Cardiac muscle cell (in vitro differentiated cells and primary cell): ENCODE measurements at regions not wholly inside any gene's neighbourhood (a gene's known extent, or its start where the extent isn't known, plus 50 kb on each side); places are given as distances from the start of the nearest gene placed in this dataset.
A peak's percentile ranks its signal among the peaks of the same experiment; 100 is the strongest.

ENCODE experiments used
- DNase-seq, 2 donors: peaks; one replicate each; pipeline versions ENCODE4 v3.0.0 to v3.0.0-alpha.2; 2010 to 2017; ENCODE audit warnings: low read depth in 1 of 2, low spot score in 1 of 2
- H3K27ac ChIP-seq: fragments of 200-600 bp; sonication (generic); 2 replicates; pipeline ENCODE4 v1.5.1; 2016
- H3K27me3 ChIP-seq: fragments of 200-600 bp; sonication (generic); 2 replicates; pipeline ENCODE4 v1.6.0; 2016; ENCODE audit warnings: control low read depth
- H3K36me3 ChIP-seq: fragments of 200-600 bp; sonication (generic); 2 replicates; pipeline ENCODE4 v1.5.1; 2016; ENCODE audit warnings: control low read depth
- H3K4me1 ChIP-seq: fragments of 200-600 bp; sonication (generic); 2 replicates; pipeline ENCODE4 v1.8.1; 2017; ENCODE audit warnings: low read depth, mild to moderate bottlenecking, mixed run types
- H3K4me3 ChIP-seq: fragments of 200-600 bp; sonication (generic); 2 replicates; pipeline ENCODE4 v1.5.1; 2016; ENCODE audit warnings: mild to moderate bottlenecking
- H3K9me3 ChIP-seq: fragments of 200-600 bp; sonication (generic); 2 replicates; pipeline ENCODE4 v1.5.1; 2017; ENCODE audit warnings: low read depth, mild to moderate bottlenecking, control low read depth
- CTCF ChIP-seq: IDR thresholded peaks from 2 replicates; pipeline ENCODE4 v1.5.1; 2012; ENCODE audit warnings: low read depth, mild to moderate bottlenecking, low read length

- DNase-seq, result peak in 1 of 2 donors; percentile 49
- Histone ChIP-seq H3K4me1 (peaks cover 8% of the 10 kb centered on the region), H3K27ac (no peak overlapping the region), H3K36me3 (no peaks in the 10 kb centered on the region), H3K4me3 (no peak overlapping the region), H3K27me3 (peaks cover 77% of the 10 kb centered on the region), H3K9me3 (no peaks in the 10 kb centered on the region)
- no peak for TF ChIP-seq CTCF
These were observed 516.3 kb downstream of the SLITRK6 start for GRCh38 chr13:85282876-85283275.

GRCh38 chr13:85278851-85279250 is 520.4 kb downstream of the SLITRK6 start:
- Histone ChIP-seq H3K27me3 (peaks cover 60% of the 10 kb centered on the region), H3K4me1 (peaks cover 8% of the 10 kb centered on the region), H3K36me3 (no peaks in the 10 kb centered on the region), H3K9me3 (no peaks in the 10 kb centered on the region), H3K4me3 (no peak overlapping the region), H3K27ac (no peak overlapping the region)
- DNase-seq, result no peak
- no peak for TF ChIP-seq CTCF

- peak in 1 of 2 donors; percentile 30 for DNase-seq
- Histone ChIP-seq H3K9me3 (no peaks in the 10 kb centered on the region), H3K4me3 (no peak overlapping the region), H3K36me3 (no peaks in the 10 kb centered on the region), H3K27ac (no peak overlapping the region), H3K27me3 (peaks cover 67% of the 10 kb centered on the region), H3K4me1 (no peaks in the 10 kb centered on the region)
- no peak for TF ChIP-seq CTCF
These were observed 521.5 kb downstream of the SLITRK6 start for GRCh38 chr13:85277748-85278147.

DNA sequence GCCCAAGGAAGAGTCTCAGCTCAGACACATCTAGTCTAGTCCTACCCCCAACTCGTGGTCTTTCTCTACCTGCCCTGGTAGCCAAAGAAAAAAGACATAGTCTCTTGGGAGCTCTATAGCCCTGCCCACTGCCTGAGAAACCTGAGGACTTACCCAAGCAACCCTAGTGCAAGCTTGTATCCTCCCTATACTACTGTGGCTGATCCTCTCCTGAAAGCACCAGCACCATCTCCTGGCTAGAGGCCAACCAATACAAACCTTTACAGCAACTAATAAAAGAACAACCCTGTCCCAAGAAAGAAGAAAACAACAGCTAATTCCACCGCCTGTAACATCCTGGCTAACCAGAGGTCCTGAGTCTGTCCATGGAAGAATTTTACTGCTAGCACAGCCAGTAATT is 532.4 kb downstream of the SLITRK6 start:
- no peaks in the 10 kb centered on the region for H3K36me3 ChIP-seq
- H3K27me3 ChIP-seq, result peaks cover 5% of the 10 kb centered on the region
- no peak for TF ChIP-seq CTCF
- no peaks in the 10 kb centered on the region for H3K4me1 ChIP-seq
- no peak overlapping the region for H3K27ac ChIP-seq
- H3K4me3 ChIP-seq, result no peak overlapping the region
- no peaks in the 10 kb centered on the region for H3K9me3 ChIP-seq
- no peak for DNase-seq

DNA sequence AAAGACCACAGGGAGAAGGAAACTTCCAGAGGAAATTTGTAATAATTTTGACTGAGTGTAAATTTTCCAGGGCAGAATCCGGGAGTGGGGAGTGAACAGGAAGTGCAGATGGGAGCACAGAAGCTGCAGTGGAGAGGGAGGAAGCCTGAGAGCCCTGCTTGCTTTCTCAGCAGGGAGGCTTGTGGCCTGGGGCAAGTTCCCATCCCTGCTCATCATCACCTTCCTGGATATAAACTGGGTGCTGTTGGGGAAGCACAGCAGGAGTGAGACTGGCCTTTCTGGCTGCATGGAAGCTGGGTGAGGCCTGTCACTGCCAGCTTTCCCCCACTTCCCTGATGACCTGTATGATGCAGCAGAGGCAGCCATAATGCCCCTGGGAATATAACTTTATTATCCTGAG is 532.9 kb downstream of the SLITRK6 start:
- H3K36me3 ChIP-seq, result no peaks in the 10 kb centered on the region
- no peak for DNase-seq
- H3K27me3 ChIP-seq, result peaks cover 5% of the 10 kb centered on the region
- no peak overlapping the region for H3K27ac ChIP-seq
- H3K4me3 ChIP-seq, result no peak overlapping the region
- H3K9me3 ChIP-seq, result no peaks in the 10 kb centered on the region
- H3K4me1 ChIP-seq, result no peaks in the 10 kb centered on the region
- TF ChIP-seq CTCF, result no peak

- Histone ChIP-seq H3K36me3 (no peaks in the 10 kb centered on the region), H3K4me1 (no peaks in the 10 kb centered on the region), H3K27me3 (peaks cover 5% of the 10 kb centered on the region), H3K9me3 (no peaks in the 10 kb centered on the region), H3K27ac (no peak overlapping the region), H3K4me3 (no peak overlapping the region)
- no peak for DNase-seq
- TF ChIP-seq CTCF, result no peak
These were observed 533.9 kb downstream of the SLITRK6 start for GRCh38 chr13:85265296-85265695.
